ENCODE measurements at regions not wholly inside any gene's neighbourhood (a gene's known extent, or its start where the extent isn't known, plus 50 kb on each side); places are given as distances from the start of the nearest gene placed in this dataset.

DNA sequence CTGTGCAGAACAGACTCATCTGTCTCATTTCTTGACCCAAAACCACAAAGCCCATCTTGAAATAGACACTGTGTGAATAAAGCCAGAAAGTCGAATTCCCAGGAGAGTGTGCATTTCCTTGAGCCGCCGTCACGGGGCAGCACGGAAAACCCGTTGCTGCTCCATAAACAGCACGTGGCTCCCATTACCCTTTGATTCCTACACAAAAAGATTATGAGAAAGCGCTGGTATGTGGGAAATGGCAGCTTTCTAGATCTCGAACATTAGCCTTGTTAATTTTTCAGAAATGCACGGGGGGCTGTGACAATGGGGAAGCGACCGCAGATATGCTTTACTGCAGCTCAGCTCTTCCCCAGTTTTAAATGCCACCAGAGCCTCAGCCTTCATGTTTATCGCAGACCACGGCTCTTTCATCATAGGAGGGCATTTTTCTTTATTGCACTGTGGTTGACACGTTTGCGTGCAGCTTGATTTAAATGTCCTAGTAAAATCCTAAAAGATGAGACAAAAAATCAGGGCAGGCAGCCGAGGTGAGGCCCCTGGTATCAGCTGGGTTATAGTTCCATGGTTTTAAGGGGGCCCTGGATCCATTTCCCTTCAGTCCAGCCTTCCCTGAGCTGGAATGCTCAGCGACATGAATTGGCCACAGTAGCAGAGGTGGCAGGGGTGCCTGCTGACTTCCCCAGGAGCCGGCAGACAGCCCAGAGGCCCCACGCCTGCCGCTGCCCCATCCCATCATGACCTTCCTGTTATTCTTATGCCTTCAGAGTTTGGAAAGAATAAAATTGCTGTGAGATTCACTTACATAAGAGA, 249.3 kb downstream of the NDUFA10 start:
- TF ChIP-seq USF2 (IDR thresholded peaks at IDR 0.05; ENCODE audit: borderline replicate concordance, low read depth, low read length) (no peak), POLR2A (IDR thresholded peaks at IDR 0.05; ENCODE audit: low read depth, low read length) (no peak)

All from GM12878 (cell line).